ENCODE measurements at regions not wholly inside any gene's neighbourhood (a gene's known extent, or its start where the extent isn't known, plus 50 kb on each side); places are given as distances from the start of the nearest gene placed in this dataset.

DNA sequence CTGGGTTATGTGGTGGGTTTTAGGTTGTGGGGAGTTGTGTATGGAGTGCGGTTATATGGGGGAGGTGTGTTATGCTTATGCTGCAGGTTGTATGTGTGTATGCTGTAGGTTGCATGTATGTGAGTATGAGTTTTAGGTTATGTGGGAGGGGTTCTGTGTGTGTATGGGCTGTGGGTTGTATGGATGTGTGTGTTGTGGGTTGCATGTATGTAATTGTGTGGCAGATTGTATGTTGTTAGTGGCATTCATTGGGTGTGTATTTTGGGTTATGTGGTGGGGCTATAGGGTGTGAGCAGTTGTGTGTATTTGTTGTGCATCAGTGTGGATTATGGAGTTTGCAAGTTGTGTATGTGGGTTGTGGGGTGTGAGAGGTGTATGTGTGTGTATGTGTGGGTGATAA lies 277.4 kb downstream of the NPIPA8 start:
- DNase-seq (ENCODE audit: low spot score): no peak

DNA sequence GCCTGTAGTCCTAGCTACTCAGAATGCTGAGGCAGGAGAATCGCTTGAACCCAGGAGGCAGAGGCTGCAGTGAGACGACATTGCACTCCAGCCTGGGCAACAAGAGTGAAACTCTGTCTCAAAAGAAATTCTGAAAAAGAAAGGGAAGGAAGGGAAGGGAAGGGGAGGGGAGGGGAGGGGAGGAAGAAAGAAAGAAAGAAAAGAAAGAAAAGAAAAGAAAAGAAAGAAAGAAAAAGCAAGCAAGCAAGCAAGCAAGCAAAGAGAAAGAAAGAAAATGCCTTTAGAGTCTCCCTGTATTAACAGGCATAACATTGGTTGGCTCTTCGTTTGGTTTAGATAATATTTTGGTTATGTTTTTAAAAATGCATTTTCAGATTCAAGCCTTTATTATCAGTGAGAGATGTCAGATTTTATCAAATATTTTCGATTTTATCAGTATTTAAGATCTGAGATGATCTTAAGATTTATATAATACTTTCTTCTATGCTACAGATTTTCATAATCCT lies 281.1 kb downstream of the NPIPA8 start:
- DNase-seq (ENCODE audit: low spot score): no peak

DNA sequence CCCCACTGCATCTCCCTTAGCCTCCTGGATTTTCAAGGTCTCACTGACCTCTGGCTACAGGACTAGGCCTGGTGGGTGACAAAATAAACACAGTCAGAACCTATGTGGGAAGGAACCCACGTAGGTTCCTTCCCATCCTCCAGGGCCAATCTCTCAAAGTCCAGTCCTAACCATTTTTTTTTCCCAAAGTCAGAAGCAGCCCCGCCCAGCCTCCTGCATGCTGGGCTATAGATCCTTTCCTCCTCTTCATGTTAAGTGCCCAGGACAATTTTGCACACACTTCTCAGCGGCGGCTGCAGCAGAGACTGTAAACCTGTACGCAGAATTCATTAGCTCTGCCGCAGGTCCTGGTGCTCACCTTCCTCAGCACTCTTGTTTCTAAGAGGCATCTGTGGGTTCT lies 285.8 kb downstream of the NPIPA8 start:
- DNase-seq (ENCODE audit: low spot score): no peak

DNA sequence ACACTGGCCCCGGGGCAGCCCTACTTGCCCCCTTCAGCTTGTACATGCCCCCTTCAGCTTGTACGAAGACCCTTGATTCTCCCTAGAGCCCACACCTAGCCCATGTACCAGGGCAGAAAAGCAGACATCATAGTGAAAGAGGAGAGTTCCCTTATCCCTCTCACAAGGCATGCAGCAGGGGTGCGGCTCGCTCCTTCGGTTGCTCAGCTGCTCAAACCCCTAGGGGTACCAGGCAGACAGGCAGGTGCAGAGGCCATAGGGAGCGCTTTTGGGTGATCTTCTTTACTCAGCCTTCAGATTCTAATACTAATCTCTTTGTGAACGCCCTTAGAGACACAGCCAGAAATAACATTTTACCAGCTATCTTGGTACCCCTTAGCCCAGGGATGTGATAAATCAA lies 286.3 kb downstream of the NPIPA8 start:
- DNase-seq (ENCODE audit: low spot score): no peak

DNA sequence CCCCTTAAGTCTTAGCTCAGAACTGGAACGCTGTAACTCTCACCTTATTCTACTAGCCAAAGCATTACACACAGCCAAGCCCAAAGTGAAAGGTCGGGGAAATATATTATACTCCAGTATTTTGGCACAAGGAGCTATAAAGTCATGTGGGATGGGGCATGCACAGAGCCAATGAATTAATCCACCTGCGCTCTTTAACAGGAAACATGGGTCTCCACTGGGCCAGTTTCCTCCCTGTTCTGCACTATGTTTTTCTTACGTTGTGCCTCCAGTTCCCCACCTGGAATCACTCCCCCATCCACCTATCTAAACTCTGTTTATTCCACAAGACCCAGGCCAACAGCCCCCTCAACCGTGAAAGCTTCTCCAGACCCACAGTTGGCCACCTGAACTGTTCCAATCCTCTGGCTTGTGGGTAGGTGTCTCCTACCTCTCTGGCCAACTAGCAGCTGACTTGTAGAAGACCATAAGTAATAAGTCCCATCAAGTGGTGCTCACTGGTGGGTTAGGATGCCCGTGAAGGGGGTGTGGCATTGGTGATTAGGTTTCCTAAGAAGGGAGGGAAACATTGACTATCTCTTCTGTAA lies 286.9 kb downstream of the NPIPA8 start:
- no peak for DNase-seq (ENCODE audit: low spot score)

DNA sequence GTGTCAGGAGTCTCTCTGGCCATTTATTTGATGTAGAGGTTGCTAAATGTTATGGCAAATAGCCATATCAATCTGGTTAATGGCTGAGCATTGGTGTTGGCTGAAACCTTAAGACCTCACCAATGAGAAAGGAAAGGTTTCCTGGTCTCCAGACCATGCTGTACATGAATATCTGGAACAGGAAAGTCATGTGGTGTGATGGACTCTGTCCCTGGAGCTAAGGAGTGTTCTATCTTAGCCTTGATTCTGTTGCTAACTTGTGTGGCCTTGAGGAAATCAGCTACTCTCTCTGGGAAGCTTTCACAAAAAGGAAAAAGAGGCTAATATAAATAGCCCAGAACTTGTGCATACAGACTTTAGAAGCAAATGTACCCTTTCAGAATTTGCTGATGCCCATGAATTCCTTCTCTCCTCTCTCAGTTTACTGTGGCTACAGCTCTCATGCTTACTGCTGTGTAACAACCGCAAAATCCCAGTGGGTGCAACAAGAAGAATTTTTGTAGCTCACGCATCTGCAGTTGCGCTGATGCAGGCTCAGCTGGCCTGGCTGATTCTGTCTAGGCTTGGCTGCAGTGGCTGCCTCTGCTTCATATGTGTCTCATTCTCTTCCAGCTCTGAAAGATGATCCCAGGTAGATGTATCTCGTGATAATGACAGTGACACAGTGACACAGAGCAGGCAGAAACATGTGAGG lies 287.5 kb downstream of the NPIPA8 start:
- no peak for DNase-seq (ENCODE audit: low spot score)

DNA sequence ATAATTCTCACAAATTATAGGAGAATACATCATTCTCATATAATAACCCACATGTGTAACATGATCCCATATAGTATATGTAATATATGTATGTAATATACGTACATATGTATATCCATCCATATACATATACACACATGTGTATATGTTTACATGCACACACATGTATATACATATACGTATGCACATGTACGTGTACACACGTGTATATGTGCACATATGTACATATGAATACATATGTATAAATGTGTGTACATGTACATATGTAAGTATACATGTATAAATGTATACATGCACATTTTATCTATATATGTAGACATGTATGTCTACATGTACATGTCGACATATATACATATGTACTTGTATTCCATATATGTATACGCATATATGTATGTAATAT lies 288.8 kb downstream of the NPIPA8 start:
- DNase-seq (ENCODE audit: low spot score): no peak

DNA sequence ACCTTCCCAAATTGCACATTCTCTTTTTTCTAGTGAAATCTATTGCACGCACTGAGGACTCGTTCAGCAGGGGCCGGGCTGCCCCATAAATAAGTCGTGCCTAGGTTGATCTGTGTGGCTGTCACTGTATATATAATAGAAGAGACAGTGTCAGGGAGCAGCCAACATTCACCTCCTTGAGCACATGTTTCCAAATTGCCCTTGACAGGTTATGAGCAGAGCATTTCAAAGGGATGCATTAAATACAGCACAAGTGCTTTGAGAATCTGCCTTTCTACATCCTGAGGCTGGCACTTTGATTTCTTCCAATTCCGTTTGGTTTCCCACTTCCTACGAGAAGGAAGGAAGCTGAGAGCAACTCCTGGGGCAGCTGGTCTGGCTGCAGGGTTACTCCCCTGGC lies 291.2 kb downstream of the NPIPA8 start:
- no peak for DNase-seq (ENCODE audit: low spot score)

DNA sequence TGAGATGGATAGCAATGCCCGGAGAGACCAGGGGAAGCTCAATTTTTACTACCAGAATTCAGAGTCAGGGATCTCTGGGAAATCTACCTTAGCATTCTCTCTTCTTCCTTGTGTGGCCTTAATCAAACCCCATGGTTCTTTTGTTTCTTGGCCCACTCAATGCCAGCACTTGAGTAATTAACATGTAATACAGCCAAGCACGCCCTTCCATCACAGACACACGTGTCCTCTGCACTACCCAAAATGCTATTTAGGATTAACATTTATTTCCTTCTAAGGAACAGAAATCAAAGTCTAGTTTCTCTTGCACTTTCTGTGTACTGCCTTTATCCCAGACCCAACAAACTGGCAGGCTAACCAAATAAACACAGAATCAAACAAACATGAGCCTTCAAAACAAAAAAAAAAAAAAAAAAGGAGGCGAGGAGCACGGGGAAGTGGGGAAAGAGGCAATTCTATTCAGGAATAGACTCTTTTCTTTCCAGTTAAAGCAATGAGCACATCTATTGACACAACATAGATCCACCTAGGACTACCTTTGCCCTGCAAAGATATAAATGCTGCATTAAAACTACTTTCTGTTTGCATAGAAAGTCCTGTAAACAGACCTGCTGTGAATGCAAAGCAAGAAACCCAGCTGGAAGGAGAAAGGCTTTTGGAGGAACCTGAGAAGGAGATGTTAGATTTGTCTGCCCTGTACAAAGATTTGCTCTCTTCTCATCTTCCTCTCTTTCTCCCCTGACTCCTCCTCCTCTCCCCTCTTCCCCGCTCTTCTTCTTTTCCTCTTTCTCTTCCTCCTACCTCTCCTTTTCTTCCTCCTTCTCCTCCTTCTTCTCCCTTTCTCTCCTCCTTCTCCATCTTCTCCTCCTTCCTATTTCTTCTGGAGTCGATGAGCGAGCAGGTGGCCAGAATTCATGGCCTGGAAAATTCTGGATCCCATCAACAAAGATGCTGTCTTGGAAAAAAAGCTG lies 294.4 kb downstream of the NPIPA8 start:
- no peak for DNase-seq (ENCODE audit: low spot score)

DNA sequence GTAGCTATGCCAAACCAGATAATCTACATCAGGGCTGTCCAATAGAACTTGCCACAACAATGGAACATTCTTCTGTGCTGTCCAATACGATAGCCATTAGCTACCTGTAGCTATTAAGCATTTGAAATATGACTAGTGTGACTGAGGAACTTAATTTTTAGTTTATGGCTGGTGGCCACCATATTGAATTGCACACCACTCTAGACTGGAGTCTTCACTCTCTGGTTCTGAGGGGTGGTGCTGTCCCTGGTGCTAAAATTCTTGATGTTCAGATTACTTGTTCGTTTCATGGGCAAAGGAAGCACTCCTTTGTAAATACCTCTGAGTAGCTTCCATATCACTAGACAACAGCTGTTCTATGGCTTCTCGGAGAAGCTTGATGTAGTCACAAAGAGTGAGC lies 296.6 kb downstream of the NPIPA8 start:
- DNase-seq (ENCODE audit: low spot score): no peak

DNA sequence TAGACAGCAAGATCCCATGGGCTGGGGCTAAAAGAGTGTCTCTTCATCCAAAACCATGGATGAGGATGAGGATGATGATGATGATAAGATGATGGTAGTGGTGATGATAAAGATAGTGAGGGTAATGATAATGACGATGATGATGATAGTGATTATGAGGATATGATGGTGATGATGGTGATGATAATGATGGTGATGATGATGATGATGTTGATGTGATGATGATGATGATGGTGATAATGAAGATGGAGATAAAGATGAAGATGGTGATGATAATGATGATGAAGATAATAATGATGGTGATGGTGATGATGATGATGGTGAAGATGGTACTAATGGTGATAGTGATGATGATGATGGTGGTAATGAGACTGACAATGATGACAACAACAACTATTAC lies 299.5 kb downstream of the NPIPA8 start:
- DNase-seq (ENCODE audit: low spot score): no peak

DNA sequence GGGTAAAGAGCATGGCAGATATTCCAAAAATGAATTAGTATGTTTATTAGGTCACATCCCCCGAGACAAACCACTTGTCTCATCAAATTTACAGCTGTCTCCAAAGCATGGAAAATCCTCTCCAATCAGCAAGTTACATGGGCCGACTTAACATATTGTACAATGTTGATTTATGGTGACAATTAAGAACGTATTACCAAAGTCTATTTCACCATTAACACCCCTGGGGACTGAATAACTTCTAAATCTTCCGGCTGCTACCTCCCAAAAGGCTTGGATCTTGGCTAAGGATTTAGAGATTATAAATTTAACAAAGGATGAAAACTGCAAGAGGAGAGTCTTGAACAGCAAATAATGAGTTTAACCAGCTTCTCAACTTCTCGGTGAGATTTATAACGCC lies 311.9 kb downstream of the NPIPA8 start:
- no peak for DNase-seq (ENCODE audit: low spot score)

DNA sequence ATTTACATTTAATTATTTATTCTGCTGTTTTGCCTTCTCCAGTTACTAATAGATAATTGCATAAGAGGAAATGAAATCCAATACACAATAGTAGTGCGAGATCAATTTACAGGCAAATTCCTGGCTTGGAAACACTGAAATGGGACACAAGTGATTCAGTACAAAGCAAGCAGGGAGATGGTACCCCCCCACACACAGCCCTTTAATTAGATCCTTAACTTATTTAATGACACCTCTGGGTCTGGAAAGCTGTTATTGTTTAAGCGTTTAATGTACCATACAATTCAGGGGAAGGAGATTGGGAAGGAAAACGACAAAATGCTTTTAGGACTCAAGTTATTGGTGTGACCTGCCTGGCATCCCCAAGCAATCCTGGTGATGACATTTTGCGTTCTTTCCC lies 318.2 kb downstream of the NPIPA8 start:
- DNase-seq (ENCODE audit: low spot score): no peak

DNA sequence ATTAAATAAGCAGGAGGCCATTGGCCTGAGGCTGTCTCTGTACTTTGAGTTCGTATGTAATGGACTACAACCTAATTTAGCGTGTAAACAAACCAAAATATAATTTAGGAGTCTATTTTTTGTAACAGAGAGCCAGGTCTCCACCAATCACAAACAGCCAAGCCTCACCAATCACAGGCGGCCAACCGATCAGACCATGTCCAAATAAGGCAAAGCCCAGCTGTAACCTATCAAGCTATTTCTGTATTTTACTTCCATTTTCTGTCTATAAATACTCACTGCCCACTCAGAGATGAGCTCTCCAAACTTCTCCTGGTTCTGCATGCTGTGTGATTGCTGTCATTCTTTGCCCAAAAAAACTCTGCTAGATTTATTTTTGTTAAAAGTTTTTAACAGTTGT lies 322.7 kb downstream of the NPIPA8 start:
- DNase-seq (ENCODE audit: low spot score): no peak

DNA sequence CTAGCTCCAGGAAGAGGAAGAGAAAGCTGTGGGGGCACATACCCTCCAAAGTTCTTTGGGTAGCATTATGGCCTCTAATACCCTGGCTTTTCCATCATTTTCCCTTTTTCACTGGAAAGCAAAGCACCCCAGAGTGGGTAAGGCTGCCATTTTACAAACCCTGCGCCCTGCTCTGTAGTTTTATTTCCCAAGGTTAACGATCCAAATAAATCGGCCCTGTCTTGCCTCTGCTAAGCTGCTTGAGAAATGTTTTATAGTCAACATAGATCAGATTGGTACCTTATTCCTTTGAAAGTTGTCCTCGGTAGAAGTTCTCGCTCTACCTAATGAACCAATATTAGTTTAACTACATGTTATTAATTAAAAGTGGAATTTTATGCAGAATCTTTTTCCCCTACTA lies 328.2 kb downstream of the NPIPA8 start:
- no peak for DNase-seq (ENCODE audit: low spot score)

DNA sequence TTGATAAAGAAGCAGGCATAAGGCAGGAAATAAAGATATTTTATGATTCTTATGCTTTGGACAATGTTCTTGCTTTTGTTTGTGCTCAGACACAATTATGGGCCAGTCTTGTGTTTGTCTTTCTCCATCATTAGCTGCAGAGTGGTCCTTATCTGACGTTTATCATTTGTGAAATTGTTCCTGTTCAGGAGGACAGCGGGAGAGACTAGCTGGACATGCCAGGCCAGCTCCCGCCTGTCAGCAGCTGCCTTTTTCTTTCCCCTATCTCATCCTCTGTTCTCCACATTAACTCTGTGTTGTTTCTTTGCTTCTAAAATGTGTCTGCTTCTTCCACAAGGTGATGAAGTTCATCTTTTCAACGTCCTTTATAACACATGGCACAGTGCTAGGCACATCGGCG lies 333.5 kb downstream of the NPIPA8 start:
- no peak for DNase-seq (ENCODE audit: low spot score)

DNA sequence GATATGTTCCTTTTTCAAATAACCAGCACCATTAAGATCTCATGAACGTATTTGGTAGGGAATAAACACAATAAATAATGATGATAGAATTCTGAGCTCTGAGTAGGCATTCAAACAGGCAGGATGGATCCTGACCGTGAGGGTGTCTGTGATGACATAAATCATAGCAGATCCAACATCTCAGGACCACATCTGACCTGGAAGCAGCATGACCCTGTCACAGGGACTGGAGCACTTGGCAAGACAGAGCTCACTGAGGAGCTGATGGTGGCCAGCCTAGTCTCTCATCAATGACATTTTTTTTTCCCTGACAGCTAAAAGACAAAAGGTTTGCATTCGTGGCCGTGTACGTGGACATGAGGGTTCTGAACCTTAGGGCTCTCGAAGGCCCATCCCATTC lies 337.5 kb downstream of the NPIPA8 start:
- DNase-seq (ENCODE audit: low spot score): no peak

DNA sequence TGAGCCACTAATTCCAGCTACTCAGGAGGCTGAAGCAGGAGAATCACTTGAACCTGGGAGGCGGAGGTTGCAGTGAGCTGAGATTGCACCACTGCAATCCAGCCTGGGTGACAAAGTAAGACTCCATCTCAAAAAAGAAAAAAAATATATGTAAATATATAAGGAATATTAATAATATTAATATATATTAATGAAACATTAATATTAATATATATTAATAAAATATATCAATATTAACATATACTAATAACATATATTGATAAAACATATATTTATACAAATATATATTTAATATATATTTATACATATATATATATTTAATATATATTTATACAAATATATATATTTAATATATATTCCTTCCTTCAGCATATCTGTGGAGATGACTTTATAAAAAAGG lies 338.0 kb downstream of the NPIPA8 start:
- DNase-seq (ENCODE audit: low spot score): no peak

DNA sequence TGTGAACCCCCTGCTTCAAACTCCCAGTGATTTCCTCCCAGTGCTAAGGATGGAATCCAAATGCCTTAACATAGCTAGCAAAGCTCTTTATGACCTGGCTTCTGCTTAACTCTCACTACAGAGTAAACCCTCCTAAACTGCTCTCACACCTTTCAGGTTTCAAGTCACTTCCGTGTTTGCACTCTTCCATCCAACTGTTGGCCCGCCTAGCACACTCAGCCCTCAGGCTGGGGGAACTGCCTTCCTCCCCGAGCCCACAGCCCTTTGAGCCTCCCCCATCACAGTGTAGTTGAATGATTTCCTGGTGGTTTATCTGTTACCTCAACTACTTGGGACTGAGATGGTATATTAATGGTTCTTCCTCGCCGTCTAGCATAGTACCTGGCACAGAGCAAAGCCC lies 342.5 kb downstream of the NPIPA8 start:
- DNase-seq (ENCODE audit: low spot score): no peak

DNA sequence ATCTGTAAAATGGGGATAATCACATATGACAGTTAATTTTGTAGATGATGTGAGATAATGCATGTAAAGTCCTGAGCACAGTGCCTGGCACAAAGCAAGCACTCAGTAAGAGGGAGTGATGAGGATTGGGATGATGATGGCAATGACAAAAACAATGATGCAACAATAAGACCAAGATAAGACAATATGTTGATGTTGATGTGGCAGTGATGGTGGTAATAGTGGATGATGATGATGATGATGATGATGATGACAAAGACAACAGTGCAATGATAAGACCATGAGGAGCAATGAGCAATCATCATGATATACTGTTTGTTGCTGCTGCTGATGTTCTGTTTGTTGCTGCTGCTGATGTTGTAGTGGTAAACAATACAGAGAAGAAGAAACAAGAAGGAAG lies 344.1 kb downstream of the NPIPA8 start:
- DNase-seq (ENCODE audit: low spot score): no peak

DNA sequence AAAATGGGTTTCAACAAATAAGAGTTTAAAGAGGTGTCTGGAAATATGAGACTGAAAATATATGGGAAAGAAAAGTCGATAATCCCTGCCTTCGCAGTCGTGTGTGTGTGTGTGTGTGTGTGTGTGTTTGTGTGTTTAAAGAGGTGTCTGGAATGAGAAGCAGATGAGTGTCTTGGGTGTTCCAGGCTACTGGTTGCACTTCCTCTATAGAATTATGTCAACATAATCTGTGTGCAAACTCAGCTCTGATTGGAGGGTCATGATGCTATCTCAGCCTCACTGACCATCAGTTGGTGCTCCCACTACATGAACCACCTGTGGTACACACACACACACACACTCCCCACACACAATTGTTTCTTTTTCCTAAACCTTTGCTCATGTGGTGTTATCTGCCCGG lies 347.3 kb downstream of the NPIPA8 start:
- DNase-seq (ENCODE audit: low spot score): no peak

DNA sequence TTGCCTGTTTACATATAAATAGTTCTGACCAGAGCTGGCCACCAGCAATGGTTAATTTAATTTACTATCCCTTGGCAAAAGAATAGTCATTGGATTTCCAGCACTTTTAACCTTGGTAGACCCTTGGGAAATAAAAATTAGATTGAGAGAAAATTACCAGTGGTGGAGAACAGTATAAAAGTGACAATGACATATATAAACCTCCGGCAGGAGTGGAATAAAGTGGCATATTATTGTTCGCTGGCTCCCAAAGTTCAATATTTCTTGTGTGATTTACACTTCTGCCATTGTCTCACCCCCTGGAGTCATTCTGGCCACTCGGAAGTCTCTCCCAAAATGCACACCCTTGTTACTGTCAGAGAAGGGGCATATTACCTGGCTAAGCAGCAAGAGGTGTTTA lies 347.7 kb downstream of the NPIPA8 start:
- DNase-seq (ENCODE audit: low spot score): no peak

DNA sequence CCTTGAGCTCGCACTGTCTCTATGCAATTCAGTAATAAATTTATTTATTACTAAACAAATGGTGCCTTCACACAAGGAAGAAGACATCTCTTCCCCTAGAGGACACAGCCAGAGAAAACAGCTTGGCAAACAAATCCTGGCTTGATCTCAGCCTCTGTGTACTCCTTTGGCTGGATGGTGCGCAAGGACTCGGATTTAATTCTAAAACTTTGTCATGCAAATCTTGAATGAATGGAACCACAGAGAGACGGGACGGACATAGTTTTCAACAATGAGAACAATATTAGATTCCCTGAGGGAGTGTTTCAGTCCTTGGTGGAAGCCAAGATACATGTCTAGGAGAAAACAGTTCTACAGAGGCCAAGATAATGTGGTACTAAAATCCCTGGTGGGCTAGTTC lies 349.5 kb downstream of the NPIPA8 start:
- DNase-seq (ENCODE audit: low spot score): no peak

Data from LoVo (cell line).